Subcutaneous abdominal adipose tissue (tissue), 5 donors: ENCODE measurements at regions not wholly inside any gene's neighbourhood (a gene's known extent, or its start where the extent isn't known, plus 50 kb on each side); places are given as distances from the start of the nearest gene placed in this dataset.

Experiments used
- H3K27ac ChIP-seq: one replicate; pipeline ENCODE4 v1.7.0; 2013; ENCODE audit warnings: low read depth, mild to moderate bottlenecking, inconsistent platforms, low read length, moderate library complexity
- H3K27me3 ChIP-seq, 5 donors: one replicate each; pipeline ENCODE4 v1.7.0; 2013; ENCODE audit warnings: low read length in 5 of 5, inconsistent platforms in 1 of 5; ENCODE audit not compliant: control insufficient read depth in 5 of 5, insufficient read depth in 4 of 5
- H3K36me3 ChIP-seq, 5 donors: one replicate each; pipeline ENCODE4 v1.7.0; 2013; ENCODE audit warnings: low read length in 5 of 5; ENCODE audit not compliant: control insufficient read depth in 5 of 5, insufficient read depth in 5 of 5
- H3K4me1 ChIP-seq, 5 donors: one replicate each; pipeline ENCODE4 v1.7.0; 2013; ENCODE audit warnings: low read length in 5 of 5, mild to moderate bottlenecking in 3 of 5, moderate library complexity in 1 of 5; ENCODE audit not compliant: control insufficient read depth in 5 of 5, insufficient read depth in 5 of 5
- H3K4me3 ChIP-seq, 5 donors: one replicate each; pipeline ENCODE4 v1.7.0; 2013; ENCODE audit warnings: low read length in 5 of 5, low read depth in 1 of 5
- H3K9ac ChIP-seq, 5 donors: one replicate each; pipeline ENCODE4 v1.7.0; 2013; ENCODE audit warnings: low read length in 5 of 5, mild to moderate bottlenecking in 4 of 5, moderate library complexity in 3 of 5
- H3K9me3 ChIP-seq, 5 donors: one replicate each; pipeline ENCODE4 v1.7.0; 2013; ENCODE audit warnings: low read length in 5 of 5; ENCODE audit not compliant: control insufficient read depth in 5 of 5
- donor health status: healthy.
- donor health status: healthy.
- donor health status: healthy.
- donor health status: healthy.
- donor health status: healthy.

- H3K27me3 ChIP-seq: no peaks in the 10 kb centered on the region
- no peak overlapping the region for H3K4me3 ChIP-seq
- no peak overlapping the region for H3K9ac ChIP-seq
- peaks cover 0 to 3% (median under 1%) of the 10 kb centered on the region in 5 donors for H3K4me1 ChIP-seq
- no peaks in the 10 kb centered on the region for H3K9me3 ChIP-seq
- H3K36me3 ChIP-seq: no peaks in the 10 kb centered on the region
- no peak overlapping the region for H3K27ac ChIP-seq
These were observed 179.4 kb upstream of the NR3C1 start for GRCh38 chr5:143582869-143583268.

- Histone ChIP-seq H3K4me3 (no peak overlapping the region), H3K9me3 (no peaks in the 10 kb centered on the region), H3K27me3 (no peaks in the 10 kb centered on the region), H3K36me3 (no peaks in the 10 kb centered on the region), H3K9ac (no peak overlapping the region), H3K4me1 (peaks cover 0 to 10% (median 8%) of the 10 kb centered on the region in 5 donors), H3K27ac (no peak overlapping the region)
These were observed 178.7 kb upstream of the NR3C1 start for GRCh38 chr5:143582176-143582575.

GRCh38 chr5:143581649-143582048 is 178.2 kb upstream of the NR3C1 start:
- no peaks in the 10 kb centered on the region for H3K9me3 ChIP-seq
- H3K4me3 ChIP-seq: no peak overlapping the region
- H3K4me1 ChIP-seq: peaks cover 0 to 15% (median 12%) of the 10 kb centered on the region in 5 donors
- H3K36me3 ChIP-seq: no peaks in the 10 kb centered on the region
- H3K27ac ChIP-seq: no peak overlapping the region
- H3K27me3 ChIP-seq: no peaks in the 10 kb centered on the region
- no peak overlapping the region for H3K9ac ChIP-seq

- no peak overlapping the region for H3K27ac ChIP-seq
These were observed 177.7 kb upstream of the NR3C1 start for GRCh38 chr5:143581147-143581546.

GRCh38 chr5:143576711-143577484 is 173.4 kb upstream of the NR3C1 start:
- H3K27ac ChIP-seq: peak overlapping the region; percentile 78
- H3K36me3 ChIP-seq: no peaks in the 10 kb centered on the region
- no peaks in the 10 kb centered on the region for H3K27me3 ChIP-seq
- peak overlapping the region in 1 of 5 donors; percentile 29 for H3K9ac ChIP-seq
- peaks cover 0 to 24% (median 18%) of the 10 kb centered on the region in 5 donors for H3K4me1 ChIP-seq
- H3K9me3 ChIP-seq: no peaks in the 10 kb centered on the region
- no peak overlapping the region for H3K4me3 ChIP-seq

More at GRCh38 chr5:143581147-143581546, 177.7 kb upstream of the NR3C1 start:
- Histone ChIP-seq H3K9me3 (no peaks in the 10 kb centered on the region), H3K27me3 (no peaks in the 10 kb centered on the region), H3K9ac (no peak overlapping the region), H3K4me1 (peaks cover 0 to 17% (median 15%) of the 10 kb centered on the region in 5 donors), H3K36me3 (no peaks in the 10 kb centered on the region), H3K4me3 (no peak overlapping the region)

GRCh38 chr5:143575286-143575685 is 171.8 kb upstream of the NR3C1 start:
- Histone ChIP-seq H3K27me3 (no peaks in the 10 kb centered on the region), H3K4me1 (peaks cover 0 to 24% (median 18%) of the 10 kb centered on the region in 5 donors), H3K9ac (no peak overlapping the region), H3K36me3 (no peaks in the 10 kb centered on the region), H3K9me3 (no peaks in the 10 kb centered on the region), H3K27ac (no peak overlapping the region), H3K4me3 (no peak overlapping the region)

- H3K36me3 ChIP-seq: no peaks in the 10 kb centered on the region
- no peak overlapping the region for H3K27ac ChIP-seq
- peaks cover 0 to 27% (median 22%) of the 10 kb centered on the region in 5 donors for H3K4me1 ChIP-seq
- no peaks in the 10 kb centered on the region for H3K9me3 ChIP-seq
- H3K4me3 ChIP-seq: no peak overlapping the region
- H3K27me3 ChIP-seq: no peaks in the 10 kb centered on the region
- H3K9ac ChIP-seq: no peak overlapping the region
These were observed 170.8 kb upstream of the NR3C1 start for GRCh38 chr5:143574236-143574635.

- Histone ChIP-seq H3K9ac (no peak overlapping the region), H3K27me3 (no peaks in the 10 kb centered on the region), H3K9me3 (no peaks in the 10 kb centered on the region), H3K4me3 (no peak overlapping the region), H3K27ac (no peak overlapping the region), H3K4me1 (peaks cover 4 to 33% (median 27%) of the 10 kb centered on the region in 5 donors), H3K36me3 (no peaks in the 10 kb centered on the region)
These were observed 170.2 kb upstream of the NR3C1 start for GRCh38 chr5:143573568-143574170.

- peaks cover 4 to 30% (median 25%) of the 10 kb centered on the region in 5 donors for H3K4me1 ChIP-seq
- H3K36me3 ChIP-seq: no peaks in the 10 kb centered on the region
- no peak overlapping the region for H3K27ac ChIP-seq
- no peak overlapping the region for H3K4me3 ChIP-seq
- no peaks in the 10 kb centered on the region for H3K27me3 ChIP-seq
- H3K9me3 ChIP-seq: no peaks in the 10 kb centered on the region
- H3K9ac ChIP-seq: no peak overlapping the region
These were observed 169.2 kb upstream of the NR3C1 start for GRCh38 chr5:143572671-143573070.
